Right lobe of liver (tissue), 6 donors: ENCODE measurements at regions not wholly inside any gene's neighbourhood (a gene's known extent, or its start where the extent isn't known, plus 50 kb on each side); places are given as distances from the start of the nearest gene placed in this dataset.

Experiments
- ATAC-seq, 4 donors: fragments of 200-7000 bp; cut with Tn5 transposase; one replicate each; pipeline ENCODE4 v1.9.1; 2020; ENCODE audit warnings: mild to moderate bottlenecking in 4 of 4, moderate library complexity in 4 of 4
- DNase-seq, 3 donors: peaks; one replicate each; pipeline ENCODE4 v3.0.0-alpha.2; 2020
- H3K27ac ChIP-seq, 3 donors: fragments of 200-600 bp; one replicate each; pipeline ENCODE4 v1.8.0; 2022
- H3K27me3 ChIP-seq, 2 donors: fragments of 200-600 bp; one replicate each; pipeline ENCODE4 v1.8.0; 2022
- H3K36me3 ChIP-seq, 4 donors: fragments of 200-600 bp; sonication (generic) in 1 of 4; one replicate each; pipeline versions ENCODE4 v1.5.1 to v1.8.0; 2017 to 2022; ENCODE audit warnings: control low read depth in 1 of 4
- H3K4me1 ChIP-seq, 4 donors: fragments of 200-600 bp; sonication (generic) in 1 of 4; one replicate each; pipeline versions ENCODE4 v1.5.1 to v1.8.0; 2017 to 2022; ENCODE audit warnings: control low read depth in 1 of 4
- H3K4me3 ChIP-seq, 3 donors: fragments of 200-600 bp; one replicate each; pipeline ENCODE4 v1.8.0; 2022
- H3K9me3 ChIP-seq, 4 donors: fragments of 200-600 bp; sonication (generic) in 1 of 4; one replicate each; pipeline versions ENCODE4 v1.5.1 to v1.8.0; 2017 to 2022; ENCODE audit warnings: control low read depth in 1 of 4
- CTCF ChIP-seq, 4 donors: fragments of 200-600 bp in 3 of 4; fragments of 450-650 bp in 1 of 4; IDR thresholded peaks; one replicate each; pipeline versions ENCODE4 v1.5.1 to v1.8.0; 2016 to 2022; ENCODE audit warnings: antibody characterized with exemption in 4 of 4, mild to moderate bottlenecking in 2 of 4
- POLR2A ChIP-seq: fragments of 450-650 bp; IDR thresholded peaks from one replicate; pipeline ENCODE4 v1.6.1; 2017; ENCODE audit warnings: antibody characterized with exemption, mild to moderate bottlenecking
- WGBS: methylation state at CpG from one replicate; pipeline ENCODE4 v1.1.6; 2018; ENCODE audit warnings: low coverage, low lambda C conversion rate; ENCODE audit not compliant: insufficient coverage; ENCODE audit errors: missing lambda C conversion rate; 5-methylcytosine and 5-hydroxymethylcytosine counted together
- intact Hi-C, 2 donors: fragments of 100-400 bp; cut with DNase I; formaldehyde crosslinking; loops; one replicate each; pipeline versions ENCODE4 v1.11.2 to v1.14.1; 2022
- donor health status: DM: no; HTN: yes; CAD: no.
- donor health status: DM: no; HTN: no; CAD: no.
- donor health status: DM: no; HTN: no; CAD: no.
- donor health status: DM: no; HTN: yes; CAD: no.
- donor health status: DM: no; HTN: yes; CAD: no.

GRCh38 chr3:44016818-44017217 lies 224.9 kb upstream of the TOPAZ1 start:
- H3K36me3 ChIP-seq, result no peaks in the 10 kb centered on the region
- ATAC-seq (no peak), DNase-seq (no peak)
- no peak overlapping the region for H3K27ac ChIP-seq
- H3K4me3 ChIP-seq, result no peak overlapping the region
- TF ChIP-seq CTCF (IDR thresholded peaks at IDR 0.05) (no peak), POLR2A (no peak)
- no peaks in the 10 kb centered on the region for H3K9me3 ChIP-seq
- H3K27me3 ChIP-seq, result peaks cover 0 to 5% of the 10 kb centered on the region in 2 donors
- 81% methylated on average over 3 of the region's 3 CpGs for WGBS
- intact Hi-C loops, result no loop called here
- peaks cover 0 to 2% (median 0%) of the 10 kb centered on the region in 4 donors for H3K4me1 ChIP-seq

- TF ChIP-seq CTCF (IDR thresholded peaks at IDR 0.05), result no peak
- TF ChIP-seq POLR2A, result no peak
- Histone ChIP-seq H3K4me3 (no peak overlapping the region), H3K27ac (no peak overlapping the region), H3K9me3 (no peaks in the 10 kb centered on the region), H3K27me3 (peaks cover 0 to 13% of the 10 kb centered on the region in 2 donors), H3K4me1 (peaks cover 0 to 8% (median 2%) of the 10 kb centered on the region in 4 donors), H3K36me3 (no peaks in the 10 kb centered on the region)
- WGBS, result 61% methylated on average over 8 of the region's 9 CpGs
- ATAC-seq (no peak), DNase-seq (no peak)
- intact Hi-C loops, result no loop called here
Measured at GRCh38 chr3:44018926-44019325, 222.8 kb upstream of the TOPAZ1 start.

DNA sequence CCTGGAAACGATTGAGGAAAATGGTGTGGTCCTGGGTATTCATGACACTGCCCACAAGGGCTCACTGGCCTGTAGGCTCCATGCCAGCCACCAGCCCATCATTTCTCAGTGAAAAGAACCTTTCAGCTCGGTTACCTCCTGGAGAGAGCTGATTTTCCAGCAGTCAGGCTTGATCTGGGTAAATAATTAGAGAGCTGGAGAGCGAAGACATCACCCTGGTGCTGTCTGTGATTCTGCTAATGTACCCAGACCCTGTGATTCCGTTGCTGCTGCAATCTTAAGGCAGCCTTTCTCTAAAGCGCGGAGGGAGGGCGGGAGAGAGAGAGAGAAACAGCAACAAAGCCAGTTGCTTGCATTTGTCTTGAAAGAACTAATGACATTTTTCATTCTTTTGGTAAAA lies 221.9 kb upstream of the TOPAZ1 start:
- 51% methylated on average over 7 of the region's 7 CpGs for WGBS
- ATAC-seq (no peak), DNase-seq (no peak)
- no peak overlapping the region for H3K27ac ChIP-seq
- no peak for TF ChIP-seq POLR2A
- no peak for TF ChIP-seq CTCF (IDR thresholded peaks at IDR 0.05)
- H3K4me3 ChIP-seq, result no peak overlapping the region
- no peaks in the 10 kb centered on the region for H3K36me3 ChIP-seq
- H3K27me3 ChIP-seq, result peaks cover 0 to 13% of the 10 kb centered on the region in 2 donors
- intact Hi-C loops, result no loop called here
- peaks cover 0 to 8% (median 2%) of the 10 kb centered on the region in 4 donors for H3K4me1 ChIP-seq
- no peaks in the 10 kb centered on the region for H3K9me3 ChIP-seq

DNA sequence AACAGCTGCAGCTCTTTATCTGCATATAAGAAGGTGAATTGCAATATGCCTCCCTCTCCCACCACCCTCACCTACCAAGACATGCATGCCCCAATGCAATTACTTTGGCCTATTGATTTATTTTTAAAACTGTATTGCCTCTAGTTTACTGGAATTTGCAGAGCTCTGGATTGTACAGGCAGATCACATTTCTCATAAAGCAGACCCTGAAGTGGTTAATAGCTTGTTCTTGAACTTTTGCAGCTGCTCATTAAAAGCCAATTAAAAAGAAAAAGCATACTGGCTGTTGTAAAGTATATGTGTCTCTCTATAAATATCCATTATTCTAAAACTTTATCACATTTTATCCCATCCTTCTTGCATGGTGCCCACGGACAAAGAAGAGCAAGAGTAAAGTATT lies 221.5 kb upstream of the TOPAZ1 start:
- DNase-seq (no peak), ATAC-seq (no peak)
- 67% methylated on average over 1 of the region's 1 CpG for WGBS
- peaks cover 0 to 8% (median 2%) of the 10 kb centered on the region in 4 donors for H3K4me1 ChIP-seq
- H3K9me3 ChIP-seq, result no peaks in the 10 kb centered on the region
- no peak overlapping the region for H3K27ac ChIP-seq
- peaks cover 0 to 13% of the 10 kb centered on the region in 2 donors for H3K27me3 ChIP-seq
- no peaks in the 10 kb centered on the region for H3K36me3 ChIP-seq
- intact Hi-C loops, result no loop called here
- no peak overlapping the region for H3K4me3 ChIP-seq
- no peak for TF ChIP-seq CTCF (IDR thresholded peaks at IDR 0.05)
